Suprapubic skin (tissue), 4 donors: ENCODE measurements at regions not wholly inside any gene's neighbourhood (a gene's known extent, or its start where the extent isn't known, plus 50 kb on each side); places are given as distances from the start of the nearest gene placed in this dataset.
"Not testable (repeated sequence)": the region's sequence is repeated elsewhere in the genome, so short reads cannot be mapped to it uniquely, and the experiment has no call there.

Experiments used
- DNase-seq, 2 donors: peaks; one replicate each; pipeline ENCODE4 v3.0.0-alpha.2; 2019; ENCODE audit warnings: low spot score in 2 of 2
- H3K27ac ChIP-seq: fragments of 200-600 bp; sonication (generic); one replicate; pipeline ENCODE4 v1.5.1; 2019
- H3K27me3 ChIP-seq: fragments of 200-600 bp; sonication (generic); one replicate; pipeline ENCODE4 v1.5.1; 2019
- H3K36me3 ChIP-seq: fragments of 200-600 bp; sonication (generic); one replicate; pipeline ENCODE4 v1.5.1; 2019
- H3K4me1 ChIP-seq: fragments of 200-600 bp; sonication (generic); one replicate; pipeline ENCODE4 v1.5.1; 2019
- H3K4me3 ChIP-seq: fragments of 200-600 bp; sonication (generic); one replicate; pipeline ENCODE4 v1.5.1; 2019; ENCODE audit warnings: mild to moderate bottlenecking
- H3K9me3 ChIP-seq: fragments of 200-600 bp; sonication (generic); one replicate; pipeline ENCODE4 v1.5.1; 2019
- CTCF ChIP-seq, 2 donors: fragments of 200-600 bp in 1 of 2; fragments of 450-650 bp in 1 of 2; sonication (generic) in 1 of 2; IDR thresholded peaks; one replicate each; pipeline ENCODE4 v1.5.1; 2016 to 2019; ENCODE audit warnings: antibody characterized with exemption in 2 of 2, mild to moderate bottlenecking in 1 of 2, moderate library complexity in 1 of 2
- EP300 ChIP-seq: sonication (generic); formaldehyde crosslinking; IDR thresholded peaks from one replicate; pipeline ENCODE4 v1.6.1; 2017; ENCODE audit warnings: antibody characterized with exemption
- POLR2A ChIP-seq, 2 donors: fragments of 450-650 bp; IDR thresholded peaks; one replicate each; pipeline ENCODE4 v1.6.1; 2017; ENCODE audit warnings: antibody characterized with exemption in 2 of 2, mild to moderate bottlenecking in 2 of 2, moderate library complexity in 2 of 2
- POLR2AphosphoS5 ChIP-seq, 3 donors: sonication (generic); formaldehyde crosslinking; IDR thresholded peaks; one replicate each; pipeline ENCODE4 v1.6.1; 2017; ENCODE audit warnings: antibody characterized with exemption in 3 of 3
- WGBS: methylation state at CpG from one replicate; pipeline ENCODE4 v1.1.5; 2018; 5-methylcytosine and 5-hydroxymethylcytosine counted together

- H3K36me3 ChIP-seq = no peaks in the 10 kb centered on the region
- no peak overlapping the region for H3K27ac ChIP-seq
- no peak overlapping the region for H3K4me3 ChIP-seq
- 66% methylated on average over 5 of the region's 5 CpGs for WGBS
- DNase-seq = no peak
- H3K27me3 ChIP-seq = no peaks in the 10 kb centered on the region
- no peaks in the 10 kb centered on the region for H3K9me3 ChIP-seq
- TF ChIP-seq POLR2A (IDR thresholded peaks at IDR 0.05) (no peak), POLR2AphosphoS5 (IDR thresholded peaks at IDR 0.05) (no peak), CTCF (IDR thresholded peaks at IDR 0.05) (no peak), EP300 (no peak)
- H3K4me1 ChIP-seq = peaks cover 40% of the 10 kb centered on the region
Observed at GRCh38 chr1:168468042-168468809, 75.6 kb downstream of the XCL2 start.

- Histone ChIP-seq H3K27ac (no peak overlapping the region), H3K27me3 (no peaks in the 10 kb centered on the region), H3K4me1 (peaks cover 40% of the 10 kb centered on the region), H3K36me3 (no peaks in the 10 kb centered on the region), H3K9me3 (no peaks in the 10 kb centered on the region), H3K4me3 (no peak overlapping the region)
- DNase-seq = no peak
- whole genome bisulfite sequencing = 80% methylated on average over 3 of the region's 3 CpGs
- TF ChIP-seq POLR2A (IDR thresholded peaks at IDR 0.05) (no peak), EP300 (no peak), CTCF (IDR thresholded peaks at IDR 0.05) (no peak), POLR2AphosphoS5 (IDR thresholded peaks at IDR 0.05) (no peak)
Observed at GRCh38 chr1:168467452-168467851, 76.3 kb downstream of the XCL2 start.

DNA sequence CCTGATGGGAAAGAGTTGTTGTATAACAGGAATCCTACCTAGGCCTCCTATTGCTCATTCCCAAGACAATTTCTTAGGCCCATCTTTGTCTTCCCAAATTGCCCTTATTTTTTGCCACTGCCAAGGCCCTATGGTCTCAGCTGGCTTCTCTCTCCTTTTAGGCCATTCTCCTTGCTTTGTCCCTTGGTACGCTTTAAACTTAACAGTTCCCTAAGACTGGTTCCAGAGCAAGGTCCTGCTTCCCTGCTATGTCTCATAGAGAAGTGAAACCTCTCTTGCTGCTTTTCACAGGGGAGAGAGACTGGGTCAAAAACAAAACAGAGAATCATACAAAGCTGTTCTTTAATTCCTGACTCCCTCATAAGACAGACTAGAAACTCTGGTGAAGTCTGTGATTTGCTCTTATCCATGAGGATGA lies 77.1 kb downstream of the XCL2 start:
- 97% methylated on average over 1 of the region's 1 CpG for WGBS
- Histone ChIP-seq H3K36me3 (no peaks in the 10 kb centered on the region), H3K27me3 (no peaks in the 10 kb centered on the region), H3K27ac (no peak overlapping the region), H3K9me3 (no peaks in the 10 kb centered on the region), H3K4me3 (no peak overlapping the region), H3K4me1 (peaks cover 40% of the 10 kb centered on the region)
- TF ChIP-seq POLR2AphosphoS5 (IDR thresholded peaks at IDR 0.05) = no peak
- DNase-seq = no peak

DNA sequence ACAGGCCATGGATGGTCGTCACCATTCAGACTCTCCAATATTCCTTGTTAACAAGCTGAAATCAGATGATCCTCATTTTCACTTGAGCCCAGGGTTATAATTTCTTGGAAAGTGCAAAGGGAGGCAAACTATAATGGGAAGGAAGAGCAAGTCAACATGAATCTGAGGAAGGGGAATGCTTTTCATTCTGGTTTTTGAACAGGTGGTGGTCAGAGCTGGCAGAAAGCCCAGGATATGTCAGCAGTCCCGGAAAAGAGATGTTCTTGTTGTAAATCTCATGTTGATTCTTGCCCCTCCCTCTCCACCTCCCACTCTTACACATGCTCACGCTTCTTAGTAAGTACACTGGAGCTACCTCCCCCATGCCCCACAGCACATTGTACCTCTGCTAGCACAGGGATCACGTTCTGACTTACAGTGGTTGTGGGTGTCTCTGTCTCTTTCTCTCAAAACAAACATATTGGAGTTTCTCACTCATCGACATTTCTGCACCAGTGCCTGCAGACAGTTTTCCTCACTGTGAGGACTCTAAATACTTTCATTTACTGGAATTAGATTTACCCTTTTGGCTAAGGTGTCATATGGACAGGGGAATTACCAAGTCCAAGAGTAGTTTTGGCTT lies 77.6 kb downstream of the XCL2 start:
- TF ChIP-seq POLR2AphosphoS5 (IDR thresholded peaks at IDR 0.05) = no peak
- no peak for TF ChIP-seq CTCF (IDR thresholded peaks at IDR 0.05)
- H3K4me1 ChIP-seq = peaks cover 40% of the 10 kb centered on the region
- DNase-seq = no peak
- peaks cover 1% of the 10 kb centered on the region for H3K9me3 ChIP-seq
- H3K4me3 ChIP-seq = no peak overlapping the region
- H3K27me3 ChIP-seq = no peaks in the 10 kb centered on the region
- no peak overlapping the region for H3K27ac ChIP-seq
- no peaks in the 10 kb centered on the region for H3K36me3 ChIP-seq
- 47% methylated on average over 5 of the region's 5 CpGs for WGBS

- not testable (repeated sequence) for H3K36me3 ChIP-seq, H3K4me1 ChIP-seq, DNase-seq, H3K27ac ChIP-seq, H3K27me3 ChIP-seq, H3K4me3 ChIP-seq, H3K9me3 ChIP-seq
- WGBS = 86% methylated on average over 3 of the region's 3 CpGs
Observed at GRCh38 chr1:168461108-168461507, 82.7 kb downstream of the XCL2 start.

GRCh38 chr1:168457296-168457695 lies 86.5 kb downstream of the XCL2 start:
- H3K36me3 ChIP-seq, H3K4me3 ChIP-seq, H3K9me3 ChIP-seq, H3K27ac ChIP-seq, DNase-seq, H3K27me3 ChIP-seq, H3K4me1 ChIP-seq: not testable (repeated sequence)
- WGBS = 62% methylated on average over 8 of the region's 8 CpGs

DNA sequence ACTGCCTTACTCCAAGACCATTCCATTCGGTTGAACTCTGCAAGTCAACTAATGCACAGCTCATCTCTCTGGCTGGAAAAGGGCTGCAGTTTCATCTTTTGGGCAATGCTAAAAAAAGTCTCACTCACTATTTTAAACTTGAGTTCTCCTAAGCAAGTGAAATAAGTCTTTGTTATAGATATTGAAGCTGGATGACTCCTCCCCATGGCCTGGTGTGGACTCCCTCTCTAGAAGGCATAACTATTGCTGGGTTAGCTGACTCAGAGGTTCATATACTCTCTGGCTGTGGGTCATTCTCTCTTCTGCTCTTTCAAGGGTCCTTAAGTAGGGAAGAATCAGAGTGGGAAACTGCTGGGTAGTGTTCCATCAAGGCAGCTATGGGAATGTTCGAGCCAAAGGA lies 88.0 kb downstream of the XCL2 start:
- no peaks in the 10 kb centered on the region for H3K36me3 ChIP-seq
- no peak for TF ChIP-seq POLR2AphosphoS5 (IDR thresholded peaks at IDR 0.05)
- no peak for TF ChIP-seq POLR2A (IDR thresholded peaks at IDR 0.05)
- no peak for TF ChIP-seq EP300
- TF ChIP-seq CTCF (IDR thresholded peaks at IDR 0.05) = no peak
- 89% methylated on average over 2 of the region's 2 CpGs for WGBS
- H3K4me3 ChIP-seq = no peak overlapping the region
- no peak overlapping the region for H3K27ac ChIP-seq
- no peaks in the 10 kb centered on the region for H3K4me1 ChIP-seq
- H3K9me3 ChIP-seq = peaks cover 4% of the 10 kb centered on the region
- no peaks in the 10 kb centered on the region for H3K27me3 ChIP-seq
- no peak for DNase-seq
